HG02870 (cell line): ENCODE measurements at regions not wholly inside any gene's neighbourhood (a gene's known extent, or its start where the extent isn't known, plus 50 kb on each side); places are given as distances from the start of the nearest gene placed in this dataset.
"Not testable (repeated sequence)": the region's sequence is repeated elsewhere in the genome, so short reads cannot be mapped to it uniquely, and the experiment has no call there.

ENCODE experiments used
- ATAC-seq: cut with Tn5 transposase; IDR thresholded peaks from one replicate; pipeline ENCODE4 v1.9.1; 2021; ENCODE audit warnings: mild to moderate bottlenecking, moderate library complexity; ENCODE audit not compliant: unreplicated experiment

- ATAC-seq = no peak
These were observed 480.0 kb downstream of the TMEM38B start for GRCh38 chr9:106174346-106174745.

- no peak for ATAC-seq
These were observed 482.9 kb downstream of the TMEM38B start for GRCh38 chr9:106177216-106177615.

GRCh38 chr9:106179191-106179590 is 484.9 kb downstream of the TMEM38B start:
- ATAC-seq = no peak

GRCh38 chr9:106203815-106204516 is 509.6 kb downstream of the TMEM38B start:
- not testable (repeated sequence) for ATAC-seq

GRCh38 chr9:106207298-106207697 is 513.0 kb downstream of the TMEM38B start:
- ATAC-seq = no peak

GRCh38 chr9:106218427-106218826 is 524.1 kb downstream of the TMEM38B start:
- ATAC-seq = peak; percentile 83

GRCh38 chr9:106218854-106219253 is 524.5 kb downstream of the TMEM38B start:
- peak; percentile 75 for ATAC-seq

- ATAC-seq = no peak
These were observed 526.1 kb downstream of the TMEM38B start for GRCh38 chr9:106220415-106220814.

GRCh38 chr9:106228861-106229260 is 534.5 kb downstream of the TMEM38B start:
- ATAC-seq = no peak

GRCh38 chr9:106233116-106233515 is 538.8 kb downstream of the TMEM38B start:
- no peak for ATAC-seq

- ATAC-seq = not testable (repeated sequence)
These were observed 566.6 kb downstream of the TMEM38B start for GRCh38 chr9:106260908-106261307.

- ATAC-seq = no peak
These were observed 583.6 kb downstream of the TMEM38B start for GRCh38 chr9:106277966-106278365.

- ATAC-seq = no peak
These were observed 579.2 kb upstream of the ZNF462 start for GRCh38 chr9:106283769-106284168.

- no peak for ATAC-seq
These were observed 578.7 kb upstream of the ZNF462 start for GRCh38 chr9:106284296-106284695.

- ATAC-seq = no peak
These were observed 576.7 kb upstream of the ZNF462 start for GRCh38 chr9:106286249-106286648.

- no peak for ATAC-seq
These were observed 575.8 kb upstream of the ZNF462 start for GRCh38 chr9:106287091-106287631.

- no peak for ATAC-seq
These were observed 575.2 kb upstream of the ZNF462 start for GRCh38 chr9:106287731-106288130.

GRCh38 chr9:106288689-106289088 is 574.3 kb upstream of the ZNF462 start:
- no peak for ATAC-seq

GRCh38 chr9:106291786-106292185 is 571.2 kb upstream of the ZNF462 start:
- ATAC-seq = no peak

- ATAC-seq = no peak
These were observed 566.5 kb upstream of the ZNF462 start for GRCh38 chr9:106296426-106296825.

GRCh38 chr9:106298997-106299396 is 564.0 kb upstream of the ZNF462 start:
- ATAC-seq = no peak

GRCh38 chr9:106304401-106304920 is 558.5 kb upstream of the ZNF462 start:
- ATAC-seq = no peak
